Skin epidermis (tissue), 12 donors: ENCODE measurements at regions not wholly inside any gene's neighbourhood (a gene's known extent, or its start where the extent isn't known, plus 50 kb on each side); places are given as distances from the start of the nearest gene placed in this dataset.

Source experiments
- H3K27ac ChIP-seq, 21 experiments: fragments of 200-600 bp; sonication (generic) in 11 of 21; one replicate each; pipeline ENCODE4 v1.5.0; 2020; ENCODE audit warnings: mild to moderate bottlenecking in 3 of 21, inconsistent platforms in 2 of 21, moderate library complexity in 2 of 21
- H3K4me3 ChIP-seq, 7 experiments: fragments of 200-600 bp; sonication (generic) in 2 of 7; one replicate each; pipeline ENCODE4 v1.5.0; 2020; ENCODE audit warnings: inconsistent platforms in 2 of 7, mild to moderate bottlenecking in 2 of 7, moderate library complexity in 1 of 7

DNA sequence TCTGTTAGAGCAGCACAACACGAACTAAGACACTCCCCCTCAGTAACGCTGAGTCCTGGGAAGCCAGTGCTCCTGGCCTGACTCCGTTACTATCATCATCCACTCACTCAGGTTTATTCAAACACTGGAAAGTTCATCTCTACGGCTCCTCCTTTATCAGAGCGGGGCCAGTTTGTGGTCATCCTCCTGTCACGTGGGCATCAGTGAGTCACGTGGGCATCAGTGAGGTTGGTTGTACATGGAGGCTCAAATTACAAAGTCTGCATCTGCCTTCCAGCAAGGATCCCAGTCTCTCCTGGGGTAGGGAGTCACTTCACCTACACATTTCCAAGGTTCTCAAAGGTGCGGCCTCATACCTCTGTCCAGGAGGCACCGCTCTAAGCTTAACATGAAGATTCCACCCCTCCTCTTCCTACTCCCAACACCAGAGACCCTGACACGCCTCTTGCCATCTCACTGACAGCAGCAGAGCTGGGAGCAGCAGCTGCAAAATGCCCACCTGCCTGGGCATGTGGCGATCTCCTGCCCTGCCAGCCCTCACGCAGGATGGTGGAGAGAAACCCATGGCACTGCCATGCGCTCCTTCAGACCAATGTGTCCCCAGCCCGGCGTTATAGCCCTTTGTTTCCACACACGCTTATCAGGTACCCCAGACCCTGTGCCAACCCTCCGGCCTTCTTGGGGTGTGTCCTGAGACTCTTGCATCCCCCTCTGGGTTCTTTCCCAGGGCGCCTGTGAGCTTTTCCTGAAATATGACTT is 99.2 kb upstream of the PTPRM start:
- no peak overlapping the region for H3K4me3 ChIP-seq
- no peak overlapping the region for H3K27ac ChIP-seq

DNA sequence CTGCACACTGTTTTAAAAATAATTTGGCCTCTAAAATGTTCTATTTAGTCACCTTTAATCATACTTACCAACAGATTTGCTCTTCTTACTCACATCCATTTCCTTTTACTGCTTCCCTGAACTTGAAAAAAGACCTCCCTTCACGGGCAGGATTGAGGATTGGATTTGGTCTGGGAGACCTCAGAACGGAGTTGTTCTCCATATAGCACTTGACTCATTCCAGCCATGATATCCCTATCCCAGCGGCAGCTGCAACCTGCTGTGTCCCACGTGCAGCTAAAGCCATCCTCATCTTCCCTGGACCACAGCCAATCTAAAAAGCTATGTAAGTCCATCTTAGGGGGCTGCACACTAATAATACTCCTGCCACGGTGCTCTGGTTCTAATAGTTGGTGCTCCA is 97.0 kb upstream of the PTPRM start:
- no peak overlapping the region for H3K4me3 ChIP-seq
- no peak overlapping the region for H3K27ac ChIP-seq

- Histone ChIP-seq H3K27ac (no peak overlapping the region), H3K4me3 (no peak overlapping the region)
These were observed 96.6 kb upstream of the PTPRM start for GRCh38 chr18:7470503-7470902.

DNA sequence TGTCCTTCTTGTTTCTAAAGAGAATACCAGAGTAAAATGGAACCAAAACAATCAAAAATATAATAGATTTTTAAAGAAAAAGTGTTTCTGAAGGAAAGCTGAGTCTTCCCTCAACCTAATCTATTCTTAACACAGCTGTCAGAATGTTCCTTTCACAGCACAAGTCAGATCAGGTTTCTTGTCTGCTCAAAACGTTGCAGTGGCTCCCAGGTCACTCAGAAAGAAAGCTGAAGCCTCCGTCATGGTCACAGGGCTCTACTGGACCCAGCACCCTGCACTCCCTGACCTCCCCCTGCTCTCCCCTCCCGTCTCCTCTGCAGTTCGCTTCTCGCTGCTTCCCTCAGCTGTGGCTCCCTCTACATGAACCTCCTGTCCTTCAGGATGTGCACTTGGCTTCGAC is 90.7 kb upstream of the PTPRM start:
- H3K27ac ChIP-seq, result no peak overlapping the region

DNA sequence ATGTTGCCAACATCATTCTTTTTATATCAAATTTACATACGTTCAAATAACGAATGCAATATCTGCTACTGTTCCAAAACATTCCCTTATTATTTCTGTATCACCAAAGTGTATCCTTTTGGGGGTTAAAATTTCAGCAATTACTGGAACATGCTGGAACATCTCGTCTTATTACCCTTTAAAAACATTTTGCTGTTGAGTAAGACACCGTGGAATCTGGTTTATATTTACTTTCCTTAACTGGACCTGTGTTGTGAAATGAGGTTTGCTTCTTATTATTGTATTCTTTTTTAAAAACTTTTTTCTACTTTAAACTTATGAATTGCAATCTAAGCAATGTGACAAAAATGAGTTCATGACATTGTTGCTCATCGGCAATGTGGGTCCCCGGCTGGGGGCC is 87.4 kb upstream of the PTPRM start:
- Histone ChIP-seq H3K27ac (no peak overlapping the region), H3K4me3 (no peak overlapping the region)

More for the DNA sequence above, 90.7 kb upstream of the PTPRM start:
- no peak overlapping the region for H3K4me3 ChIP-seq

DNA sequence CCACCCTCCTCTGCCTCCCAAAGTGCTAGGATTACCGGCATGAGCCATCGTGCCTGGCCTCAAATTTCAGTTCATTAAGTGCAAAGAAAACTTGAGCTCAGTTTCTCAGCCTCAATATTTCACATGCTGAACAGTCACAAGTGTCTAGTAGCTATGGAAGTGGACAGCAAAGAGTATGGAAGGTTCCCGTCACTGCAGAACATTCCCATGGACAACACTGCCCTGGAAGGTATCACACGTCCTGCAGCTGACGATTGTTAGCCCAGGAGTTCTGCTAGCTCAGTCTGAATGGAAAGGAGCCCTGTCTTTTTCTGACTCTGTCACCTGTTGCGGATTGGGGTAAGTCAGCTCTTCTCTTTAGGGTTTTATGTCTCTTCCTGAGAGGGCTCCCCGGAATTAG is 86.2 kb upstream of the PTPRM start:
- H3K27ac ChIP-seq, result no peak overlapping the region
- H3K4me3 ChIP-seq, result no peak overlapping the region

- Histone ChIP-seq H3K27ac (no peak overlapping the region), H3K4me3 (no peak overlapping the region)
These were observed 84.8 kb upstream of the PTPRM start for GRCh38 chr18:7482342-7482741.

DNA sequence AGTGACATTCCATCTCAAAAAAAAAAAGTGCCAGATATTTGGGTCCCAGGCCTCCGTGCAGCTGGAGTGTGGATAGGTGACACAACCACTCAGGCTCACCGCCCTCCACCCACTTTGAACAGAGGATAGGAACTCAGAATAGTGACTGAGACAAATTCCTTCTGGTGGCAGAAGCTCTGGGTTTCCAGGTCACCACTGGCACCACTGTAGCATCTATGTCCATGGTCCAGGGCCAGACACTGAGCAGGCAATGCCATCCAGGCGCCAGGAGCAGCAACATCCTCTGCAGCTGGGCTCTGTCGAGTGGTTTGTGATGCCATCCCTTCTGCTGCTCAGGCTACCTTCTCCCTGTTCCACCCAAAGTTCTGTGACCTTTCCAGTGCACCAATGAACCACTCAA is 81.5 kb upstream of the PTPRM start:
- H3K4me3 ChIP-seq, result no peak overlapping the region
- no peak overlapping the region for H3K27ac ChIP-seq

DNA sequence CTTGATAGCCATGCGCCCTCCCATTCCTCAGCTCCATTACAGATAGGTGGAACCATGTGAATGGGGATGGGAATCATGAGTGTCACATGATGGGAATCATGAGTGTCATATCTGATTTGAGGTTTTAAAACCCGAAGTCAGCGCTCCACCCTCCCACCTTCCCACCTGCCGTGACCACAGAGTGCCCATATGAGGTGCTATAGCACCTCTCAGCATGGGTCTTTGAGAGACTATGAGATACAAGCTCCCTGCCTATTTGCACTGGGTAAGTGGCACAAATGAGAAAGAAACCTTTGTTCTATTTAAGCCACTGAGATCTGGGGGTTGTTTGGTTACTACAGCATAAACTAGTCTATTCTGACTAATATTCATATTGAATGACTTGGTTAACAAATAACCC is 78.5 kb upstream of the PTPRM start:
- Histone ChIP-seq H3K4me3 (no peak overlapping the region), H3K27ac (no peak overlapping the region)

GRCh38 chr18:7490104-7490503 is 77.0 kb upstream of the PTPRM start:
- Histone ChIP-seq H3K4me3 (no peak overlapping the region), H3K27ac (no peak overlapping the region)

GRCh38 chr18:7492385-7492784 is 74.7 kb upstream of the PTPRM start:
- Histone ChIP-seq H3K4me3 (no peak overlapping the region), H3K27ac (no peak overlapping the region)

- no peak overlapping the region for H3K27ac ChIP-seq
- no peak overlapping the region for H3K4me3 ChIP-seq
These were observed 70.0 kb upstream of the PTPRM start for GRCh38 chr18:7497081-7497480.

DNA sequence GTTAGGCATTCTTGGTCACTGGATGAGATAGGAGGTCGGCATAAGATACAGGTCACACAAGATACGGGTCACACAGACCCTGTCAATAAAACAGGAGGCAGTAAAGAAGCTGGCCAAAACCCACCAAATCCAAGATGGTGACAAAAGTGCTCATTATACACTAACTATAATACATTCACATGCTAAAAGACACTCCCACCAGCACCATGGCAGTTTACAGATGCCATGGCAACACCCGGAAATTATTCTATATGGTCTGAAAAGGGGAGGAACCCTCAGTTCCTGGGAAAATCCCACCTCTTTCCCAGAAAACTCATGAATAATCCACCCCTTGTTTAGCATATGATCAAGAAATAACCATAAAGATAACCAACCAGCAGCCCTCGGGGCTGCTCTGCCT is 56.0 kb upstream of the PTPRM start:
- Histone ChIP-seq H3K27ac (no peak overlapping the region), H3K4me3 (no peak overlapping the region)

GRCh38 chr18:7512348-7512747 is 54.8 kb upstream of the PTPRM start:
- Histone ChIP-seq H3K27ac (no peak overlapping the region), H3K4me3 (no peak overlapping the region)

- Histone ChIP-seq H3K27ac (no peak overlapping the region), H3K4me3 (no peak overlapping the region)
These were observed 54.1 kb upstream of the PTPRM start for GRCh38 chr18:7512990-7513389.

DNA sequence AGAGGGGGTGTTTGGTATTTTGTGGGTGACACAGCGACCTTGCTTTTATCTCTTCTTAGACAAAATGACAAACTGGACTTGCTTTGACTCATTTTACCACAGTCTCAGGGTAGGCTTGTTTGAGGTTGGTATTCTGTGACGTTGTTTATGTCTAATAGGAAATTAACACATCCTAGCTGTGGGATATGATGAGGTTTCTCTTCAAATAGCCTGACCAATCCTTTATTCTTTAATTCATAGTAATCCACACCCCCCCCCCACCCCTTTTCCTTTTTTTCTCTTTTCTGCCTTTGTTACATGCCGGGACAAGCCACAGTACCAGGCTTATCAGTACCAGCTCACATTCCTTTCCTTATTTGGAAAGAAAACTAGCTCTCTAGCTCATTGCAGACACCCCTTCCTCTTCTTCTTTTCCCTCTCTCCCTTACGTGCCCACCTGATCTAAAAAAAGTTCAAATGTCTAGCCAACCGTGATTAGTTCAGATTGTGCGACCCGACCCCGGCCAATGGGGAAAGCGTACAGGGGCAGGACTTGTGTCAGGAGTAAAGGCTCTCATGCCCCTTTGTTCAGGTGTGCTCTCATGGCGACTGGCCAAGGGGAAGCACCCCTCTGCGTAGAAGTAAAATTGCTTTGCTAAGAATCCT is 52.2 kb upstream of the PTPRM start:
- Histone ChIP-seq H3K4me3 (no peak overlapping the region), H3K27ac (no peak overlapping the region)

- no peak overlapping the region for H3K27ac ChIP-seq
- no peak overlapping the region for H3K4me3 ChIP-seq
These were observed 50.6 kb upstream of the PTPRM start for GRCh38 chr18:7516266-7517117.
